DOHH2 (cell line): ENCODE measurements at regions not wholly inside any gene's neighbourhood (a gene's known extent, or its start where the extent isn't known, plus 50 kb on each side); places are given as distances from the start of the nearest gene placed in this dataset.

Experiments used
- CTCF ChIP-seq: fragments of 200-600 bp; sonication (generic); IDR thresholded peaks from one replicate; pipeline ENCODE4 v1.5.1; 2014; ENCODE audit warnings: antibody characterized with exemption, mild to moderate bottlenecking, low read depth, low read length; ENCODE audit not compliant: poor library complexity, severe bottlenecking
- EZH2phosphoT487 ChIP-seq: fragments of 200-600 bp; sonication (generic); IDR thresholded peaks from 2 replicates; pipeline ENCODE4 v1.6.1; 2017; ENCODE audit warnings: borderline replicate concordance, mild to moderate bottlenecking, antibody characterized with exemption, low read length, moderate library complexity, mixed read lengths

- TF ChIP-seq CTCF (no peak), EZH2phosphoT487 (no peak)
Observed at GRCh38 chr6:67633058-67633457, 1002.0 kb upstream of the ADGRB3 start.
